ENCODE measurements at regions not wholly inside any gene's neighbourhood (a gene's known extent, or its start where the extent isn't known, plus 50 kb on each side); places are given as distances from the start of the nearest gene placed in this dataset.

DNA sequence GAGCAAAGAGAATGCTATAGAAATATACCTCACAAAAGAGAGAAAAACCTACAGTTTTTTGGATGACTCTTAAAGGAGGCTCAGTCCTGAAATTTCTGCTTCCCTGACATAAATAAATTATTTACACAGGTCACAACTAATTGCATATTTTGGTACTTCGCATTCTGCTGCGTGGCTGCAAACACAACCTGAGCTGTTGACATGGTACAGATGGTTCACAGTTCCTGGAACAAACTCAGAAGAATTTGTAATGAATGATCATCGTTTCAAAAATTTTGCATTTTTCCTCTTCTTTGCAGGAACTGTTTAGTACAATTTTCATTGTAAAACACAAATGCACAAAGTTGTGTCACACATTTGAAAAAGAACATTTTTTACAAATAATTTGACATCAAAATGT lies 313.7 kb upstream of the SYT1 start:
- TF ChIP-seq, protein P1, sequence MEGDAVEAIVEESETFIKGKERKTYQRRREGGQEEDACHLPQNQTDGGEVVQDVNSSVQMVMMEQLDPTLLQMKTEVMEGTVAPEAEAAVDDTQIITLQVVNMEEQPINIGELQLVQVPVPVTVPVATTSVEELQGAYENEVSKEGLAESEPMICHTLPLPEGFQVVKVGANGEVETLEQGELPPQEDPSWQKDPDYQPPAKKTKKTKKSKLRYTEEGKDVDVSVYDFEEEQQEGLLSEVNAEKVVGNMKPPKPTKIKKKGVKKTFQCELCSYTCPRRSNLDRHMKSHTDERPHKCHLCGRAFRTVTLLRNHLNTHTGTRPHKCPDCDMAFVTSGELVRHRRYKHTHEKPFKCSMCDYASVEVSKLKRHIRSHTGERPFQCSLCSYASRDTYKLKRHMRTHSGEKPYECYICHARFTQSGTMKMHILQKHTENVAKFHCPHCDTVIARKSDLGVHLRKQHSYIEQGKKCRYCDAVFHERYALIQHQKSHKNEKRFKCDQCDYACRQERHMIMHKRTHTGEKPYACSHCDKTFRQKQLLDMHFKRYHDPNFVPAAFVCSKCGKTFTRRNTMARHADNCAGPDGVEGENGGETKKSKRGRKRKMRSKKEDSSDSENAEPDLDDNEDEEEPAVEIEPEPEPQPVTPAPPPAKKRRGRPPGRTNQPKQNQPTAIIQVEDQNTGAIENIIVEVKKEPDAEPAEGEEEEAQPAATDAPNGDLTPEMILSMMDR (IDR thresholded peaks at IDR 0.05), result no peak
- no peak for TF ChIP-seq POLR2AphosphoS5 (IDR thresholded peaks at IDR 0.05)

Data from prostate gland (tissue), 2 donors.